ENCODE measurements at regions not wholly inside any gene's neighbourhood (a gene's known extent, or its start where the extent isn't known, plus 50 kb on each side); places are given as distances from the start of the nearest gene placed in this dataset.
"Not testable (repeated sequence)": the region's sequence is repeated elsewhere in the genome, so short reads cannot be mapped to it uniquely, and the experiment has no call there.

DNA sequence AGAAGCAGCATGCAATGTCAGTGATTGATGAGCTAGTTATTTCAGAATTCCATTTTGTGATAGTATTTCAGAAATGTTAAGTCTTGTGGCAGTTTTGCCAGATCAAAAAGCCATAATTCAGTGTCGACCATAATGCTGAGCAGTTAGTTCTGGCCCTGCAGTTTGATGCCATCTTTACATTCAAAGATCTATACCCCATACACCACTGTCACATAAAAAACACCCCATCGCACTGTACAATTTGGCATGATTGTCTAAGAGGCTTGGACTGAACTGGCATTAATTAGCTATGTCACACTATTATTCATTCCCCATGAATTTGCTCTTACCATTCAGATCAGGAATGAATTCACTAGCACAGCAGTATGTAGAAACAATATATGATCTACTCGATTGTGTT, 127.7 kb upstream of the EPHA3 start:
- DNase-seq = no peak

DNA sequence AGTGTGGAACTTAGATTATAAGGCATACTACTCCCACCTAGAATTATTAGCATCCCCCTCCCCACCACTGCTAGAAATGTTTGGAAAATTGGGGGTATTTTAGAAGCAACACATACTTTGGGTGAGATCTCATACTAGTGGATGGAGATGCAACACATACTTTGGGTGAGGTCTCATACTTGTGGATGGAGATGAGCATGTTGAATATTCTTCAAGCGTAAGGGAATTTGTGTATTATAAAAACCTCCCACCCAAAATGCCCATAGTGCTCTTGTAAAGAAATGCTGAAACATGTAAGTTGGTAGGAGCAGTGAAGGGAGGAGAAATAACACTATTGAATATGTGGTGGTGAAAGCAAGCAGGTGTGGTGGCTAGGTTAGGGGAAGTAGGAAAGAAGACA, 124.0 kb upstream of the EPHA3 start:
- no peak for DNase-seq

- no peak for DNase-seq
Measured at GRCh38 chr3:88984256-88984655, 123.2 kb upstream of the EPHA3 start.

DNA sequence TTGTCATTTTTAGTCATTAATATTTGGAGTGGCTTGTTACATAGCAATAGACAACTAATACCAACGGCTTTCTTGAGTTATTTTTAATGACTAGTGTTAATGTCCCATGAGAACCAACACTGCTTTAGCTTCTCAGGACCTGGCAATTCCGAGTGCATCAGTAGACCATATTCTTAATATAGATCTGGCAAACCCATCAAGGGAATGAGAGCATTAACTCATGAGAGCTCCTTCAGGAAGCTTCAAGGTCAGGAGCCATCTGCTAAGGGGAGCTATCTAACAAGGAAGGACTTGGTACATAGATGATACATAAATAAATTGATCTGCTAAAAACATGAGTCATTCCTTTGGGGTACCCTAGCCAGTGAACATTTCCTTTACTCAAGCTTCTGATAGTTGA, 122.6 kb upstream of the EPHA3 start:
- no peak for DNase-seq

- DNase-seq = no peak
Measured at GRCh38 chr3:88985491-88985890, 121.9 kb upstream of the EPHA3 start.

GRCh38 chr3:88986834-88987233, 120.6 kb upstream of the EPHA3 start:
- DNase-seq = no peak

GRCh38 chr3:88987776-88988175, 119.6 kb upstream of the EPHA3 start:
- DNase-seq = no peak

DNA sequence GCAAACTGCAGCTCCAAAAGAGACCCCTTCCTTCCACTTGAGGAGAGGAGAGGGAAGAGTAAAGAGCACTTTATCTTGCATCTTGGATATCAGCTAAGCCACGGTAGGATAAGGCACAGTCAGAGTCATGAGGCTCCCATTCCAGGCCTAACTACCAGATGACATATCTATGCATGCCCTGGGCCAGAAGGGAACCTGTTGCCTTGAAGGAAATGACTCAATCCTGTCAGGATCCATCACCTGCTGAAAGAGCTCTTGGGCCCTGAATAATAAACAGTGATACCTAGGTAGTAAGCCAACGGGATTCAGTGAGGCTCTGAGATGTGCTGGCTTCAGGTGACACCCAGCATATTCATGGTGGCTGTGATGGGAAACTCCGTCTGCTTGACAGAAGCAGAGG, 118.5 kb upstream of the EPHA3 start:
- no peak for DNase-seq

DNA sequence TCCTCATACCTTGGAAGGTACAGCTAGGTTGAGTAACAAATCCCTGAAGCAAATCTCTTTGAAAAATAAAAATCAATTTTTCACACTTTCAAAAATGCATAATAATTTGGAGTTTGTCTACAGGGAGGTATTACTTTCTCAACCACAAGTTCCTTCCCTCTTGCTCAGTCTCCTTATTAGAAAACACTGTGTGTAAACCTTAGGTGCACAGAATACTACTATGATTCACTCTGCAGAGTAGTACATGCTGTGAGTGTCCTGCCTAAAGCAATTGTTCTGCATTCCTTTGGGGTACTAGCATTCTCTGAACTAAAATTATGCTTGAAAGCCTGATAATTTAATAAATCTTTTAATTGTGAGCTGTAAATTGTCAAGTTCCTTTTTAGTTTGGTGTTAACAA, 115.9 kb upstream of the EPHA3 start:
- DNase-seq = no peak

GRCh38 chr3:88996691-88997090, 110.7 kb upstream of the EPHA3 start:
- no peak for DNase-seq

- DNase-seq = no peak
Measured at GRCh38 chr3:88997260-88997659, 110.2 kb upstream of the EPHA3 start.

GRCh38 chr3:89000886-89001285, 106.5 kb upstream of the EPHA3 start:
- DNase-seq = no peak

- DNase-seq = no peak
Measured at GRCh38 chr3:89002191-89002590, 105.2 kb upstream of the EPHA3 start.

- no peak for DNase-seq
Measured at GRCh38 chr3:89013536-89013935, 93.9 kb upstream of the EPHA3 start.

DNA sequence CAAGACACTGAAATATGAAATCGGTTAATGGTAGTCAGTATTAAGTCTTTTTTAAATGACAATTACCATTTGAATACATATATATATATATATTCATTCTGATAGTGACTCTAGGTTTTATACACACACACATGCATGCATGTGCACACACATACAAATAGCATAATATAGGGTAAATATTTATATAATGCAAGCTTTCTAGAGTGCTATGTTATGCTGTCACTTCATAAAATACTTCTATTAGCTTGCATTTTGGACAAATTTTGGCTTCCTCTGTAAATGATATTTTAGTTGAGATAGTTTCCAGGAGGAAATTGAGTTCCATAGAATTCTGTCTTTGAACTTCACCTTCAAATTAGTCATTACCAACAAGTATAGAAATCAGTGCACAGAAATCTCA, 89.9 kb upstream of the EPHA3 start:
- no peak for DNase-seq

GRCh38 chr3:89025185-89025584, 82.2 kb upstream of the EPHA3 start:
- DNase-seq = no peak

DNA sequence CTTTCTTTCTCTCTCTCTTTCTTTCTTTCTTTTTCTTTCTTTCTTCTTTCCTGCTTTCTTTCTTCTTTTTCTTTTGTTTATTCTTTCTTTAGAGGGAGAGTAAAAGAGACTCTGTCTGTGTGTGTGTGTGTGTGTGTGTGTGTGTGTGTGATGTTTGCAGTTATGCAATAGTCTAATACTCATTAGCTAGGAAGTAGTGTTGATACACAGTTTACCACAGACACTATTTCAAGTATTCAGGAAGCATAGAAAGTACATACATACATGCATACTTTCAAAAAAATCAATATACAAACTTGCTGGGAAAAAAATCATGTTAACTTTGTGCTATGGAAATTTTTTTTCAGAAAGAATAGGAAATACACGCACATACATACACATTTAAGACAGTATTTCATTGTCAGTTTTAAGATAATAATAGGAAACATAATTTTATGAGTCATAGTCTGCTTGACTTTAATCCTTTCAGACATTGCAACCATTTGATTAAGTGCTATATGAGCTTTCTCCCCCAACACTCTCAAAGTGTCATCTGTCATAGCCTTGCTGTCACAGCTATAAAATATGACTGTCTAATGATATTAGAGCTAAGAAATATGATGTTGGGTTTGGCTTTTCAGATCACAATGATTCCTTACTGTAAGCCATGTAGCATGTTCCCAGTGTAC, 74.9 kb upstream of the EPHA3 start:
- no peak for DNase-seq

DNA sequence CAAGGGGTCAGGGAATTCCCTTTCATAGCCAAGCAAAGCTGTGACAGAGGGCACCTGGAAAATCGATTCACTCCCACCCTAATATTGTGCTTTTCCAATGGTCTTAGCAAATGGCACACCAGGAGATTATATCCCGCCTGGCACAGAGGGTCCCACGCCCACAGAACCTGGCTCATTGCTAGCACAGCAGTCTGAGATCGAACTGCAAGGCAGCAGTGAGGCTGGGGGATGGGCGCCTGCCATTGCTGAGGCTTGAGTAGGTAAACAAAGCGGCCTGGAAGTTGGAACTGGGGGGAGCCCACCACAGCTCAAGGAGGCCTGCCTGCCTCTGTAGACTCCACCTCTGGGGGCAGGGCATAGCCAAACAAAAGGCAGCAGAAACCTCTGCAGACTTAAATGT, 72.7 kb upstream of the EPHA3 start:
- DNase-seq = not testable (repeated sequence)

DNA sequence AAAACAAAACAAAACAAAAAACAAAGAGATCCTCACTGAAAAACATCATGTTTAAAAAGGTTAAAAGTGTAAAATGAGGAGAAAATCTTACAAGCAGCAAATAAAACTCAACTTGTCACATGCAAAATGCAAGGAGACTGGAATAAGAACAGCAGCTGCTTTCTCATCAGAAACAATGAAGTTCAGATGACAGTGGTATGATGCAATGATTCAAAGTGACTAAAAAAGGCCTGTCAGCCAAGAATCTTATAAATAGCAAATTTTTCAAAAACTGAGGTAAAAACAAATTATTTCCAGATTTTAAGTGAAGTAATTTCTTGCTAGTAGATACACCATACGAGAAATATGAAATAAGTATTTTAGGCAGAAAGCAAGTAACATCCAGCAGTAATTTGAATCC, 68.6 kb upstream of the EPHA3 start:
- DNase-seq = no peak

DNA sequence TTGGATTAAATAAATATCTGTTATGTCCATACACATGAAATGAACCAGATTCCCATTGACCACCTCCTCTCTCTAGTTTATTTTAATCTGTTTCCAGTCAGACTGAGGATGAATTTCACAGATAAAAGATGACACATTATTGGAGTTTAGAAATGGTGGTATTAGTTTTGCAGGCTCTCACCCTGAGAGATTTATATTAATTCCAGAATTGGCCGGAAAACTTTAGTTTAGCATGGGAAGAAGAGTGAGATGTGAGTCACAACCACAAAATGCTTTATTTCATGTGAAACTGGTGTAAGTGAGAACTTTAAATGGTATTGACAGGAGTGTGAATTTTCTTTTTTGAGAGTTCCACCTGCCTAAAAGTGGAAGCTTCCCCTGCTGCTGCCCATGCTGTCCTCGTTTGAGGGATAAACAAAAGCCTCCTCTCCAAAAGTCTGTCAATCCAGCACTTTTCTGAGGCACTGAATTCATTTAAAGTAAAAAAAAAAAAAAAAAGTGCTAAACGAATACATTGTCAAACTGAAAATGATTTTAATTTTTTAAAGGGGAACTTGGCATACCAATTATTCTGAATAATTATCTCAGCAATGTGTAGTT, 65.1 kb upstream of the EPHA3 start:
- DNase-seq = no peak

GRCh38 chr3:89043406-89043932, 64.0 kb upstream of the EPHA3 start:
- DNase-seq = no peak

DNA sequence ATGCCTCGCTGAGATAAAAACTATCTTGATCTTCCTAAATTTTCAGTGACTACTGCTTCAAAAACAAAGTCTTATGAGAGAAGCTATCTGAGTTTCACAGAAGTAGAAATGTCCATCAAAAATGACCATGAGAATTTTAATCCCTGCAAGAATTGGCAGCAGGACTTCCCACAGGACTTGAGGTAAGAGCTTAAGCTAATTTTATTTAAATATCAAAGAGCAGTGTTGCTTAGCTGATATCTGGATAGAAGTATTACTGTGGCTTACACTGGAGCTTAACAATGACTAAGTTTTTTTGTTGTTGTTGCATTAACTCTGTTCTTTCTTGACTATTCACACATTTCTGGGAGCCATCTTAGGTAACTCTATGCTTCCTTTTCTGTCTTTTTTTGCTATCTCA, 60.8 kb upstream of the EPHA3 start:
- no peak for DNase-seq

GRCh38 chr3:89049119-89049518, 58.3 kb upstream of the EPHA3 start:
- DNase-seq = no peak

- DNase-seq = no peak
Measured at GRCh38 chr3:89052386-89052785, 55.0 kb upstream of the EPHA3 start.

DNA sequence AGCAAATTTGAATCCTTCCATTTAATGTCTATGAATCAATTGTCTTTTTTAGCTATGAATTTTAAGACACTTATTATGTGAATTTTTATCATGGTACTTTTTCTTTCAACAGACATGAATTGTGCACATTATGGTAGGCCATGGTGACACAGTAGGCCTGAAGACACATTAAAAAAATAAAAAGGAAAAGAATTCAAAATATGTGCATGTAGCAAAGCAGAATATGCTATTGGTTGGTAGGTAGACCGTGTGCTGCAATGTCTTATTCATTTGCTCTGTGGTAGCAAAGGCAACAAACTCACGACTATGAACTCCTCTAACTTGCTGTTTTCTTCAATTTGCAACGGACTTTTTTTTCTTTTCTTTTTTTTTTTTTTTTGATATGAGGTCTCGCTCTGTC, 50.0 kb upstream of the EPHA3 start:
- DNase-seq = no peak

Data from NCI-H1092 treated with DMSO at 0.1 percent for 48 hours (cell line).